ENCODE measurements at regions not wholly inside any gene's neighbourhood (a gene's known extent, or its start where the extent isn't known, plus 50 kb on each side); places are given as distances from the start of the nearest gene placed in this dataset.

GRCh38 chr11:70713086-70713835 is 314.9 kb downstream of the CTTN start:
- H3K9me2 ChIP-seq (replicated peaks; ENCODE audit: insufficient read depth, low read length), result no peaks in the 10 kb centered on the region
- no peaks in the 10 kb centered on the region for H3K36me3 ChIP-seq (ENCODE audit: insufficient read depth, low read length)
- no peak overlapping the region for H3K4me2 ChIP-seq (ENCODE audit: low read depth, low read length, poor library complexity, severe bottlenecking)
- no peak overlapping the region for H3K27ac ChIP-seq (ENCODE audit: low read length)
- H3K9ac ChIP-seq (ENCODE audit: low read length), result no peak overlapping the region
- no peak overlapping the region for H2AFZ ChIP-seq (ENCODE audit: low read length)
- H3K79me2 ChIP-seq (ENCODE audit: low read length), result no peaks in the 10 kb centered on the region
- no peaks in the 10 kb centered on the region for H3K9me3 ChIP-seq (ENCODE audit: low read length)
- no peaks in the 10 kb centered on the region for H3K4me1 ChIP-seq (ENCODE audit: low read length)
- DNase-seq, result no peak
- no peaks in the 10 kb centered on the region for H4K20me1 ChIP-seq (ENCODE audit: insufficient read depth, low read depth, low read length)
- H3K27me3 ChIP-seq (ENCODE audit: low read length), result no peaks in the 10 kb centered on the region
- no peak overlapping the region for H3K4me3 ChIP-seq (ENCODE audit: low read length)

DNA sequence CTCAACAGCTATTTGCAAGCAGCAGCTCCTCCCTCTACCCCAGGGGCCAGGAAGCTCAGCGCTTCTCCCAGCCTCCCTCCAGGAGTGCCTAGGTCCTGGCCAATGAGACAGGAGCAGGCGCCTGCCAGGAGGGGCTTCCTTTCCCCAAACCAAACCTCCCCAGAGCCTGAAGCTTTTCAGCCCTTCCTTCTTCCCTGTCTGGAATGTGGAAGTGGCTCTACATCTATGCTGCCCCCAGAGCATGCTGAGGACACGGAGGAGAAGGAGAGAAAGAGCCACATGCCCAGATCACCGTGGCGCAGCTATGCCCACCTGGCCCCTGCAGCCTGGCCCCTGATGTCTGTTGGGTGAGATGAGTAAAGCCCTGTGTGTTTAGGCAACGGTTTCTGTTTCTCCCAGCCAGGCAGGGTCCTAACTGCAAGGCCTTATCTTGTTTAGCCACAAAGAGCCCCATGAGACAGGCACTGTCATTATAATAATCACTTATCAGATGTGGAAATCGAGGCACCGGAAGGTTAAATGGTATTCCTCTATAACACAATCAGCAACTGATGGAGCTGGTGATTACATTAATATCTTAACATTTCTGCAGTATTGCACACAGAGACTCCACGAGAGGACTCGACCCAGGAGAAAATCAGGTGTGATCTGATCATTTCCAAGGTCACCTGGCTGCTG is 315.8 kb downstream of the CTTN start:
- no peak overlapping the region for H3K4me2 ChIP-seq (ENCODE audit: low read depth, low read length, poor library complexity, severe bottlenecking)
- H3K27me3 ChIP-seq (ENCODE audit: low read length), result no peaks in the 10 kb centered on the region
- H2AFZ ChIP-seq (ENCODE audit: low read length), result no peak overlapping the region
- H3K9me2 ChIP-seq (replicated peaks; ENCODE audit: insufficient read depth, low read length), result no peaks in the 10 kb centered on the region
- no peak overlapping the region for H3K9ac ChIP-seq (ENCODE audit: low read length)
- DNase-seq, result no peak
- H3K4me3 ChIP-seq (ENCODE audit: low read length), result no peak overlapping the region
- H4K20me1 ChIP-seq (ENCODE audit: insufficient read depth, low read depth, low read length), result no peaks in the 10 kb centered on the region
- H3K9me3 ChIP-seq (ENCODE audit: low read length), result no peaks in the 10 kb centered on the region
- H3K4me1 ChIP-seq (ENCODE audit: low read length), result no peaks in the 10 kb centered on the region
- no peak overlapping the region for H3K27ac ChIP-seq (ENCODE audit: low read length)
- H3K36me3 ChIP-seq (ENCODE audit: insufficient read depth, low read length), result no peaks in the 10 kb centered on the region
- H3K79me2 ChIP-seq (ENCODE audit: low read length), result no peaks in the 10 kb centered on the region

DNA sequence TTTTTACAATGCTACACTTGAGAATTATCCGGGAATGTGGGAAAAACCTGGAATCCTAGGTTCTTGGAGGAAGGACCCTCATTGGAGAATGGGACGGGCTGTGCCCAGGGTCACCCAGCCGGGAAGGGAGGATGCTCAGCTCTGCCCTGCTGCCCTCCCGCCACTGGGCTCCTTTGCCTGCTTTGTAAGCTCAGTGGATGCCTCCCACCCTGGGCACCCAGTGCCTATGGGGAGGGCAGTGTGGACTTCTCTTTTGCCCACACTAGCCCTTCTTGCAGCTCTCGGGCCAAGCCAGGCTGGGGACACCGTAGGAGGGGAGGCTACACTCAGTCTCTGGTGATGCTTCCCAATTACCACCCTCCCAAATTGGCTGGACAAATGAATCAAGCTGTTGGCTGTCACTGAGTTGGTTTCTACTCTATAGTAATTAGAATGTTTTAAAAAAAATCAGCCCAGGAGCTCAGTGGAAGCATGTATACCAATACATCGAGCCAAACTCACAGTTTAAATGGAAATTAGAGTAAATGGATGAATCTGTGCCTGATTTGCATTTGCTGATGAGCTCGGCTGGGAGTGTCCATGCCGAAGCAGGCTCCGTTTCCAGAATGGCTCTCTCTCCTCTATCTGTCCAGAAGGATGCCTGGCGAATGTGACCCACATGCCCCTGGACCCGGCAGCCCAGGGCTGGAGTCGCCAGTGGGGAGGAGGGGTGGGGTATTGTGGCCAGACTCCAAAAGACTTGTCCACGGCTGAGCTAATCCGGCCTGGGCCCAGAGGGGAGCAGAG is 317.0 kb downstream of the CTTN start:
- Histone ChIP-seq H3K4me1 (ENCODE audit: low read length) (no peaks in the 10 kb centered on the region), H4K20me1 (ENCODE audit: insufficient read depth, low read depth, low read length) (no peaks in the 10 kb centered on the region), H3K9me3 (ENCODE audit: low read length) (no peaks in the 10 kb centered on the region), H3K9ac (ENCODE audit: low read length) (no peak overlapping the region), H3K79me2 (ENCODE audit: low read length) (no peaks in the 10 kb centered on the region), H3K4me2 (ENCODE audit: low read depth, low read length, poor library complexity, severe bottlenecking) (no peak overlapping the region), H3K27me3 (ENCODE audit: low read length) (no peaks in the 10 kb centered on the region), H2AFZ (ENCODE audit: low read length) (no peak overlapping the region), H3K36me3 (ENCODE audit: insufficient read depth, low read length) (no peaks in the 10 kb centered on the region), H3K9me2 (replicated peaks; ENCODE audit: insufficient read depth, low read length) (no peaks in the 10 kb centered on the region), H3K4me3 (ENCODE audit: low read length) (no peak overlapping the region), H3K27ac (ENCODE audit: low read length) (no peak overlapping the region)
- no peak for DNase-seq

- Histone ChIP-seq H3K4me2 (ENCODE audit: low read depth, low read length, poor library complexity, severe bottlenecking) (no peak overlapping the region), H3K79me2 (ENCODE audit: low read length) (no peaks in the 10 kb centered on the region), H2AFZ (ENCODE audit: low read length) (no peak overlapping the region), H3K9me2 (replicated peaks; ENCODE audit: insufficient read depth, low read length) (no peaks in the 10 kb centered on the region), H3K4me1 (ENCODE audit: low read length) (no peaks in the 10 kb centered on the region), H3K27ac (ENCODE audit: low read length) (no peak overlapping the region), H3K4me3 (ENCODE audit: low read length) (no peak overlapping the region), H3K9me3 (ENCODE audit: low read length) (no peaks in the 10 kb centered on the region), H3K36me3 (ENCODE audit: insufficient read depth, low read length) (no peaks in the 10 kb centered on the region), H3K9ac (ENCODE audit: low read length) (no peak overlapping the region), H3K27me3 (ENCODE audit: low read length) (no peaks in the 10 kb centered on the region), H4K20me1 (ENCODE audit: insufficient read depth, low read depth, low read length) (no peaks in the 10 kb centered on the region)
- no peak for DNase-seq
Measured at GRCh38 chr11:70716216-70716615, 317.9 kb downstream of the CTTN start.

GRCh38 chr11:70716986-70717775 is 318.9 kb downstream of the CTTN start:
- Histone ChIP-seq H3K27ac (ENCODE audit: low read length) (no peak overlapping the region), H3K36me3 (ENCODE audit: insufficient read depth, low read length) (no peaks in the 10 kb centered on the region), H3K4me1 (ENCODE audit: low read length) (no peaks in the 10 kb centered on the region), H3K9me3 (ENCODE audit: low read length) (no peaks in the 10 kb centered on the region), H3K4me3 (ENCODE audit: low read length) (no peak overlapping the region), H3K9ac (ENCODE audit: low read length) (no peak overlapping the region), H2AFZ (ENCODE audit: low read length) (no peak overlapping the region), H3K27me3 (ENCODE audit: low read length) (no peaks in the 10 kb centered on the region), H3K4me2 (ENCODE audit: low read depth, low read length, poor library complexity, severe bottlenecking) (no peak overlapping the region), H3K9me2 (replicated peaks; ENCODE audit: insufficient read depth, low read length) (no peaks in the 10 kb centered on the region), H3K79me2 (ENCODE audit: low read length) (no peaks in the 10 kb centered on the region), H4K20me1 (ENCODE audit: insufficient read depth, low read depth, low read length) (no peaks in the 10 kb centered on the region)
- no peak for DNase-seq

- H2AFZ ChIP-seq (ENCODE audit: low read length), result no peak overlapping the region
- no peaks in the 10 kb centered on the region for H3K27me3 ChIP-seq (ENCODE audit: low read length)
- no peaks in the 10 kb centered on the region for H4K20me1 ChIP-seq (ENCODE audit: insufficient read depth, low read depth, low read length)
- no peak overlapping the region for H3K9ac ChIP-seq (ENCODE audit: low read length)
- H3K36me3 ChIP-seq (ENCODE audit: insufficient read depth, low read length), result no peaks in the 10 kb centered on the region
- H3K4me2 ChIP-seq (ENCODE audit: low read depth, low read length, poor library complexity, severe bottlenecking), result no peak overlapping the region
- no peak overlapping the region for H3K4me3 ChIP-seq (ENCODE audit: low read length)
- H3K4me1 ChIP-seq (ENCODE audit: low read length), result no peaks in the 10 kb centered on the region
- no peaks in the 10 kb centered on the region for H3K79me2 ChIP-seq (ENCODE audit: low read length)
- DNase-seq, result no peak
- H3K9me2 ChIP-seq (replicated peaks; ENCODE audit: insufficient read depth, low read length), result no peaks in the 10 kb centered on the region
- no peak overlapping the region for H3K27ac ChIP-seq (ENCODE audit: low read length)
- no peaks in the 10 kb centered on the region for H3K9me3 ChIP-seq (ENCODE audit: low read length)
Measured at GRCh38 chr11:70717936-70718595, 319.7 kb downstream of the CTTN start.

- H4K20me1 ChIP-seq (ENCODE audit: insufficient read depth, low read depth, low read length), result no peaks in the 10 kb centered on the region
- H3K4me1 ChIP-seq (ENCODE audit: low read length), result no peaks in the 10 kb centered on the region
- no peaks in the 10 kb centered on the region for H3K27me3 ChIP-seq (ENCODE audit: low read length)
- H3K27ac ChIP-seq (ENCODE audit: low read length), result no peak overlapping the region
- no peaks in the 10 kb centered on the region for H3K9me2 ChIP-seq (replicated peaks; ENCODE audit: insufficient read depth, low read length)
- H3K4me2 ChIP-seq (ENCODE audit: low read depth, low read length, poor library complexity, severe bottlenecking), result no peak overlapping the region
- no peaks in the 10 kb centered on the region for H3K9me3 ChIP-seq (ENCODE audit: low read length)
- H3K4me3 ChIP-seq (ENCODE audit: low read length), result no peak overlapping the region
- no peak overlapping the region for H3K9ac ChIP-seq (ENCODE audit: low read length)
- no peak overlapping the region for H2AFZ ChIP-seq (ENCODE audit: low read length)
- DNase-seq, result no peak
- H3K36me3 ChIP-seq (ENCODE audit: insufficient read depth, low read length), result no peaks in the 10 kb centered on the region
- no peaks in the 10 kb centered on the region for H3K79me2 ChIP-seq (ENCODE audit: low read length)
Measured at GRCh38 chr11:70719516-70719915, 321.2 kb downstream of the CTTN start.

Measured in Karpas-422 (cell line).